ENCODE measurements at regions not wholly inside any gene's neighbourhood (a gene's known extent, or its start where the extent isn't known, plus 50 kb on each side); places are given as distances from the start of the nearest gene placed in this dataset.

DNA sequence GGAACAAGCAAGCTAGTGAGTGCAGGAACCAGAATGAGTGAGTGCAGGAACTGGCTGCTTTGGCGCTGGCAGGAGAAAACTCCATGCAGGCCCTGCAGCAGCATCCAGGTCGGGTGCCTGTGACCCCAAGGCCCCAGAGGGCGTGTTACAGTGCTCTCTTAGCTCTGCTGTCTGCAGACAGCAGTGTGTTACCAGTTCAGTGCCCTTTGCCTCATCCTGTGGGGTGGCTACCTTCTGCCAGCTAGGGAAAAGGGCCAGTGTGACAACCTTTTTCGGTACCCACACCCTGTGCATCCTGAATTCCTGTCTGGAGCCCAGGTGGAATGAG lies 202.3 kb upstream of the SMIM31 start:
- TF ChIP-seq EZH2 (IDR thresholded peaks at IDR 0.05) (no peak), EZH2phosphoT487 (IDR thresholded peaks at IDR 0.05) (no peak)
- TF ChIP-seq, protein P1, sequence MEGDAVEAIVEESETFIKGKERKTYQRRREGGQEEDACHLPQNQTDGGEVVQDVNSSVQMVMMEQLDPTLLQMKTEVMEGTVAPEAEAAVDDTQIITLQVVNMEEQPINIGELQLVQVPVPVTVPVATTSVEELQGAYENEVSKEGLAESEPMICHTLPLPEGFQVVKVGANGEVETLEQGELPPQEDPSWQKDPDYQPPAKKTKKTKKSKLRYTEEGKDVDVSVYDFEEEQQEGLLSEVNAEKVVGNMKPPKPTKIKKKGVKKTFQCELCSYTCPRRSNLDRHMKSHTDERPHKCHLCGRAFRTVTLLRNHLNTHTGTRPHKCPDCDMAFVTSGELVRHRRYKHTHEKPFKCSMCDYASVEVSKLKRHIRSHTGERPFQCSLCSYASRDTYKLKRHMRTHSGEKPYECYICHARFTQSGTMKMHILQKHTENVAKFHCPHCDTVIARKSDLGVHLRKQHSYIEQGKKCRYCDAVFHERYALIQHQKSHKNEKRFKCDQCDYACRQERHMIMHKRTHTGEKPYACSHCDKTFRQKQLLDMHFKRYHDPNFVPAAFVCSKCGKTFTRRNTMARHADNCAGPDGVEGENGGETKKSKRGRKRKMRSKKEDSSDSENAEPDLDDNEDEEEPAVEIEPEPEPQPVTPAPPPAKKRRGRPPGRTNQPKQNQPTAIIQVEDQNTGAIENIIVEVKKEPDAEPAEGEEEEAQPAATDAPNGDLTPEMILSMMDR (IDR thresholded peaks at IDR 0.05), result no peak
